GM23248 (cell line): ENCODE measurements at regions not wholly inside any gene's neighbourhood (a gene's known extent, or its start where the extent isn't known, plus 50 kb on each side); places are given as distances from the start of the nearest gene placed in this dataset.

Experiments used
- DNase-seq: peaks from one replicate; pipeline ENCODE4 v3.0.0-alpha.2; 2015
- H2AFZ ChIP-seq: fragments of 200-600 bp; sonication (generic); 2 replicates; pipeline ENCODE4 v1.6.1; 2016; ENCODE audit warnings: antibody characterized with exemption
- H3F3A ChIP-seq: fragments of 200-600 bp; sonication (generic); 2 replicates; pipeline ENCODE4 v1.6.1; 2016; ENCODE audit warnings: mild to moderate bottlenecking, antibody characterized with exemption, mixed run types; ENCODE audit not compliant: insufficient read depth
- H3K27ac ChIP-seq: fragments of 200-600 bp; sonication (generic); 2 replicates; pipeline ENCODE4 v1.5.1; 2016; ENCODE audit warnings: mild to moderate bottlenecking
- H3K27me3 ChIP-seq: fragments of 200-600 bp; sonication (generic); replicated peaks from 2 replicates; pipeline ENCODE4 v1.6.1; 2016; ENCODE audit warnings: mild to moderate bottlenecking; ENCODE audit not compliant: insufficient read depth
- H3K36me3 ChIP-seq: fragments of 200-600 bp; sonication (generic); 2 replicates; pipeline ENCODE4 v1.6.1; 2016; ENCODE audit warnings: low read depth, mild to moderate bottlenecking
- H3K4me1 ChIP-seq: fragments of 200-600 bp; sonication (generic); 2 replicates; pipeline ENCODE4 v1.6.1; 2016; ENCODE audit warnings: mild to moderate bottlenecking; ENCODE audit not compliant: insufficient read depth
- H3K4me2 ChIP-seq: fragments of 200-600 bp; sonication (generic); one replicate; pipeline ENCODE4 v1.6.1; 2016; ENCODE audit warnings: mild to moderate bottlenecking; ENCODE audit not compliant: unreplicated experiment
- H3K4me3 ChIP-seq: fragments of 200-600 bp; sonication (generic); 2 replicates; pipeline ENCODE4 v1.5.1; 2016; ENCODE audit warnings: mild to moderate bottlenecking
- H3K79me2 ChIP-seq: fragments of 200-600 bp; sonication (generic); 2 replicates; pipeline ENCODE4 v1.6.1; 2016; ENCODE audit warnings: mild to moderate bottlenecking; ENCODE audit not compliant: insufficient read depth
- H3K9ac ChIP-seq: fragments of 200-600 bp; sonication (generic); 2 replicates; pipeline ENCODE4 v1.6.1; 2016; ENCODE audit warnings: mild to moderate bottlenecking
- H3K9me2 ChIP-seq: fragments of 200-600 bp; sonication (generic); 2 replicates; pipeline ENCODE4 v1.6.1; 2016; ENCODE audit warnings: mixed run types, mild to moderate bottlenecking, moderate library complexity; ENCODE audit not compliant: insufficient read depth
- H3K9me3 ChIP-seq: fragments of 200-600 bp; sonication (generic); one replicate; pipeline ENCODE4 v1.6.1; 2017; ENCODE audit warnings: low read depth
- H4K20me1 ChIP-seq: fragments of 200-600 bp; sonication (generic); 2 replicates; pipeline ENCODE4 v1.6.0; 2016; ENCODE audit not compliant: insufficient read depth
- EZH2 ChIP-seq: fragments of 200-600 bp; sonication (generic); IDR thresholded peaks from 2 replicates; pipeline ENCODE4 v1.6.1; 2018; ENCODE audit warnings: antibody characterized with exemption, mild to moderate bottlenecking; ENCODE audit not compliant: insufficient read depth, poor library complexity, severe bottlenecking
- EZH2phosphoT487 ChIP-seq: fragments of 200-600 bp; sonication (generic); IDR thresholded peaks from 2 replicates; pipeline ENCODE4 v1.6.1; 2018; ENCODE audit warnings: antibody characterized with exemption, moderate library complexity, mild to moderate bottlenecking, low read depth; ENCODE audit not compliant: insufficient read depth
- WGBS, 2 experiments: methylation state at CpG; one replicate each; pipeline ENCODE4 v1.1.6; 2015 to 2017; ENCODE audit warnings: low lambda C conversion rate in 2 of 2, low coverage in 1 of 2; ENCODE audit errors: missing lambda C conversion rate in 2 of 2; 5-methylcytosine and 5-hydroxymethylcytosine counted together
- in situ Hi-C: fragments of 300-500 bp; cut with MboI; formaldehyde crosslinking; loops from 2 replicates; pipeline ENCODE4 v1.15.0; 2020

- DNase-seq = peak; percentile 90
- WGBS, 2 experiments = 0% methylated on average over 1 of the region's 1 CpG
Measured at GRCh38 chr12:84757978-84758377, 154.6 kb downstream of the SLC6A15 start.

GRCh38 chr12:84756961-84757360 lies 155.6 kb downstream of the SLC6A15 start:
- Histone ChIP-seq H3K4me2 (peak overlapping the region; percentile 79), H4K20me1 (no peaks in the 10 kb centered on the region), H3K36me3 (no peaks in the 10 kb centered on the region), H3K9me3 (no peaks in the 10 kb centered on the region), H3K9ac (0 out of 2 replicates have a peak overlapping the region, but pooled peaks have one; percentile 6), H3K27ac (peak overlapping the region; percentile 64), H3F3A (peaks cover 41% of the 10 kb centered on the region), H3K4me3 (peak overlapping the region; percentile 35), H3K79me2 (no peaks in the 10 kb centered on the region), H3K9me2 (no peaks in the 10 kb centered on the region), H2AFZ (peak overlapping the region; percentile 49; the same call in 1 of the 2 replicates), H3K27me3 (no peaks in the 10 kb centered on the region), H3K4me1 (peaks cover 41% of the 10 kb centered on the region)
- in situ Hi-C loops = no loop called here
- TF ChIP-seq EZH2 = no peak
- DNase-seq = peak; percentile 88

More at GRCh38 chr12:84757978-84758377, 154.6 kb downstream of the SLC6A15 start:
- Histone ChIP-seq H3K4me2 (peak overlapping the region; percentile 79), H3K79me2 (no peaks in the 10 kb centered on the region), H3K27ac (peak overlapping the region; percentile 64), H2AFZ (0 out of 2 replicates have a peak overlapping the region, but pooled peaks have one; percentile 7), H3K27me3 (no peaks in the 10 kb centered on the region), H3F3A (peaks cover 43% of the 10 kb centered on the region), H3K4me3 (no peak overlapping the region), H3K36me3 (no peaks in the 10 kb centered on the region), H3K9ac (no peak overlapping the region), H3K9me2 (no peaks in the 10 kb centered on the region), H3K9me3 (no peaks in the 10 kb centered on the region), H3K4me1 (peaks cover 44% of the 10 kb centered on the region), H4K20me1 (no peaks in the 10 kb centered on the region)
- TF ChIP-seq EZH2 = no peak
- TF ChIP-seq EZH2phosphoT487 = no peak
- in situ Hi-C loops = no loop called here

- 91 to 92% methylated on average over 3 of the region's 3 CpGs for WGBS, 2 experiments
- no peak overlapping the region for H3K4me2 ChIP-seq
Measured at GRCh38 chr12:84745127-84745526, 167.5 kb downstream of the SLC6A15 start.

GRCh38 chr12:84741692-84742091 lies 170.9 kb downstream of the SLC6A15 start:
- peaks cover 26% of the 10 kb centered on the region for H3K4me1 ChIP-seq
- no peak overlapping the region for H3K9ac ChIP-seq
- no peak overlapping the region for H3K4me3 ChIP-seq
- no peaks in the 10 kb centered on the region for H3K36me3 ChIP-seq
- H3K9me2 ChIP-seq = no peaks in the 10 kb centered on the region
- H3K79me2 ChIP-seq = no peaks in the 10 kb centered on the region
- in situ Hi-C loops = no loop called here
- peaks cover 25% of the 10 kb centered on the region for H3F3A ChIP-seq
- no peak overlapping the region for H3K27ac ChIP-seq
- H2AFZ ChIP-seq = peak overlapping the region; percentile 63
- 18 to 23% methylated on average over 3 of the region's 3 CpGs for WGBS, 2 experiments
- peak; percentile 43 for DNase-seq
- H4K20me1 ChIP-seq = no peaks in the 10 kb centered on the region
- H3K4me2 ChIP-seq = no peak overlapping the region
- no peaks in the 10 kb centered on the region for H3K27me3 ChIP-seq
- no peak for TF ChIP-seq EZH2phosphoT487
- no peak for TF ChIP-seq EZH2
- no peaks in the 10 kb centered on the region for H3K9me3 ChIP-seq

More at GRCh38 chr12:84745127-84745526, 167.5 kb downstream of the SLC6A15 start:
- Histone ChIP-seq H3K27ac (no peak overlapping the region), H3K79me2 (no peaks in the 10 kb centered on the region), H3F3A (peaks cover 12% of the 10 kb centered on the region), H3K9me2 (no peaks in the 10 kb centered on the region), H3K27me3 (no peaks in the 10 kb centered on the region), H2AFZ (no peak overlapping the region), H4K20me1 (no peaks in the 10 kb centered on the region), H3K4me1 (peaks cover 13% of the 10 kb centered on the region), H3K9me3 (no peaks in the 10 kb centered on the region), H3K36me3 (no peaks in the 10 kb centered on the region), H3K9ac (no peak overlapping the region), H3K4me3 (no peak overlapping the region)
- in situ Hi-C loops = no loop called here
- TF ChIP-seq EZH2 (no peak), EZH2phosphoT487 (no peak)
- no peak for DNase-seq

- no peak for TF ChIP-seq EZH2
- no peak for TF ChIP-seq EZH2phosphoT487
- no peak for DNase-seq
- Histone ChIP-seq H3K9me3 (no peaks in the 10 kb centered on the region), H3K4me2 (no peak overlapping the region), H4K20me1 (no peaks in the 10 kb centered on the region), H3K36me3 (no peaks in the 10 kb centered on the region), H3K9ac (no peak overlapping the region), H3K9me2 (no peaks in the 10 kb centered on the region), H2AFZ (peak overlapping the region; percentile 63), H3K4me1 (peaks cover 26% of the 10 kb centered on the region), H3K79me2 (no peaks in the 10 kb centered on the region), H3F3A (peaks cover 25% of the 10 kb centered on the region), H3K27ac (no peak overlapping the region), H3K4me3 (no peak overlapping the region), H3K27me3 (no peaks in the 10 kb centered on the region)
- 12 to 23% methylated on average over 1 of the region's 1 CpG for WGBS, 2 experiments
- in situ Hi-C loops = no loop called here
Measured at GRCh38 chr12:84741031-84741430, 171.6 kb downstream of the SLC6A15 start.
